ENCODE measurements at regions not wholly inside any gene's neighbourhood (a gene's known extent, or its start where the extent isn't known, plus 50 kb on each side); places are given as distances from the start of the nearest gene placed in this dataset.
"Not testable (repeated sequence)": the region's sequence is repeated elsewhere in the genome, so short reads cannot be mapped to it uniquely, and the experiment has no call there.

DNA sequence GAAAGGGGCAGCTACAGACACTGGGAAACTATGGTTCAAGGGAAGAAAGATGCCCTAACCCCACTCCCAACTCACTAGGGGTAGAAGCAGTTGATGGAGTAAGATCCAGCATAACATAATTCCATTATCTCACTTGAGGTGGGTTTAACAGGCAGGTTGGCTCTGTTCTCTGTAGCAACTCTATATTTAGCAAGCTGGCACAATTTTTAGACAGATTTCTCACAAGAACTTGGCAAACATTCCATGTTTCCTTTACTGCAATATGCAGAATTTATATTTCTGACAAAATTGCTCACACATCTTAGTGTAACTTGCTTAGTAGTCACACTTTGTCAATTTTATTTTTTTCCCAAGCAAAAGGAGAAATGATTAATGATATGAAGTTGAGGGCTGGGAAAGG, 475.4 kb downstream of the RMST start:
- no peak for DNase-seq

DNA sequence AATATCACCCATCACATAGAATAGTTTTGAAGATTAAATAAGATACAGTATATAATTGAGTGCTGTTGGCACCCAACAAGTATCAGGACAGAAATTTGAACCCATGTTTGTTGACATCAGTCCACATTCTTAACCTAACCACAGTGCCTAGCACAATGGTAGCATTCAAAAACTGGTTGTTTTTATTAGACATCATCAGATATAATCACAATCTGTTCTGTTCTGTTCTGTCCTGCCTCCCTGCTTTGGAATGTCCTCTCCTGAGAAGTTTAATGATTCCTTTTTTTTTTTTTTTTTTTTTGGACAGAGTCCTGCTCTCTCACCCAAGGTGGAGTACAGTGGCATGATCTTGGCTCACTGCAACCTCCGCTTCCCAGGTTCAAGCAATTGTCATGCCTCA, 476.6 kb downstream of the RMST start:
- no peak for DNase-seq

DNA sequence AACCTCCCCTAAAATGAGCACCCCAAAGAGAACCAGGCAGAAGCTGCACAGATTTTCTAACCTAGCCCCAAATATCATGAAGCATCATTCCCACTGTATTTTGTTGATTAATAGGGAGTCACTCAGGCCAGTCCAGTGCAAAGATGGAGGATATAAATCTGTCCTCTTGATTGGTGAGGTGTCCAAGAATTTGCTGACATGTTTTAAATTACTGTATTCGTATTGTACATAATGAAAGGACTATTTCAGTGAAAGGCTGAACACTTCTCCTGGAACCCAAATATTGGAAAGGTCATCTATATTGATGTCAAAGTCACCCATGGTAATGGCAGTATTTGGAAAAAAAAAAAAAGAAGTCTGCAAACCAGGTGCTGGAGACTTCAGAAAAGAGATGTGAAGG, 477.5 kb downstream of the RMST start:
- no peak for DNase-seq

DNA sequence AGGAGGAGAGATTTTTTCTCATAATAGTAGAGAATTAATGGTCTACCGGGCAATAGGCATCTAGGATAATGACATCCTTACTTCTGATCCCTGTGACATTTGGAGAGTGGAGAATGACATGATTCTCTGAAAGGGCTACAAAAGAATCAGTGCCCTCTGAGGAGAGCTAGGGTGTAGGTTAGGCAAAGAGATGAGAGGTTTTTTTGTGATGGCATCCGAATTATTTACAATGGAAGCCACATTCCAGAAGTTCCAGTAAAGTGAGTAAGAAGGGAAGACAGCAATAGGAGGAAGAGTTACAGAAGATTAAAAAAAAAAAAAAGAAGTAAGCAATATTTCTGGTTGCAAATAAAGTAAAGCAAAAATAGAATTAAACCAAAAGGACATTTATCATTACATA, 478.0 kb downstream of the RMST start:
- no peak for DNase-seq

DNA sequence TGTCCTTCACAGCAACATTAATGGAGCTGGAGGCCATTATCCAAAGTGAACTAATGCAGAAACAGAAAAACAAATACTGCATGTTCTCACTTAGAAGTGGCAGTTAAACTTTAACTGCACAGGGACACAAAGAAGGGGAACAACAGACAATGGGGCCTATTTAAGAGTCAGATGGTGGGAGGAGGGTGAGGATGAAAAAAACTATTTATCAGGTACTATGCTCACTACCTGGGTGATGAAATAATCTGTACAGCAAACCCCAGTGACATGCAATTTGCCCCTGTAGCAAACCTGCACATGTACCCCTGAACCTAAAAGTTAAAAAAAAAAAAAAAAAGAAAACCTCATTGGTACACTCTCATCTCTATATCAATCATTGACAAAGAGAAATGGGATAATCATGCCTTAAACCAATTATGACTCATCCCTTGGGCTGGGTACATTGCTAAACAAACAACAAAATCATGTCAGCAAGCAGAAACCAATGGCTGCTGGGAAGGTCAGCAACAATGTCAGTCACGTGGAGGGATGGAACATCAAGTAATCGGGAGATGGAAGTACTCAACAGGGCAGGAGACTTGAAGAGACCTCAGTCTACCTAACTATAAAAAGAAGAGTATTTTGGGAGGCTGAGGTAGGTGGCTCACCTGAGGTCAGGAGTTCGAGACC, 479.2 kb downstream of the RMST start:
- no peak for DNase-seq

DNA sequence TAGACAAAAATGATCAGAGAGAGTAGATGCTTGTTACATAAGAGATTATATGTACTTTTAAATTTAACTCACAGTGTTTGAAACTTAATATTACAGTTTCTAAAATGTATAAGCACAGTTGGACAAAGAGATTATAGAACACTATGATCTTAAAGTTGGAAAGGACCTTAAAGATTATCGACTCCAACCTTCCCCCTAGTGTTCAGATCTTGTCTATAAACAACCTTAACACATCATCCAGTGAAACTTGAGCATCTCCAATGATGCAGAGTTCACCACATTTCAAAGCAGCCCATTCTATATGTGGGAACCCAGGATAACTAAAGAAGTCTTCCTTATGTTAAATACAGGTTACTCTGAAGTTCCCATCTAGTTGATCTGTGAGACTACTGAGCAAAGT, 480.8 kb downstream of the RMST start:
- DNase-seq = no peak

DNA sequence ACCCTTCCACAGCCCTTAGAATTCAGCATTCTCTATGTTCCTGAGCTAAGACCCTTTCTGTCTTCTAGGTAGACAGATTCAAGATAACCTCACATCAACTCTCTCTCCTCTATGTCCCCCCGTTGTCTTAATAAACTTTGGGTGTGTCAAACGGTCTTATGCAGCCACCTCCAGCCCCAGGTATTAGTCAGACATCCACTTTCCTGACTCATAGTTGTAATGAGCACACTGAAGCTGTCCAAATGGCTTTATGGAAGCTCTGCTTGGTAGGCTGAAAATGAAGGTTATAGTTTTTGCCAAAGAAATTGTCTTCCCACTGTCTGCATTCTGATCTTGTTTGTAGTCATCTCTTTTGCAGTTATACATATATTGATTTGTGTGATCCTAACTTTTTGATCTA, 482.0 kb downstream of the RMST start:
- DNase-seq = no peak

DNA sequence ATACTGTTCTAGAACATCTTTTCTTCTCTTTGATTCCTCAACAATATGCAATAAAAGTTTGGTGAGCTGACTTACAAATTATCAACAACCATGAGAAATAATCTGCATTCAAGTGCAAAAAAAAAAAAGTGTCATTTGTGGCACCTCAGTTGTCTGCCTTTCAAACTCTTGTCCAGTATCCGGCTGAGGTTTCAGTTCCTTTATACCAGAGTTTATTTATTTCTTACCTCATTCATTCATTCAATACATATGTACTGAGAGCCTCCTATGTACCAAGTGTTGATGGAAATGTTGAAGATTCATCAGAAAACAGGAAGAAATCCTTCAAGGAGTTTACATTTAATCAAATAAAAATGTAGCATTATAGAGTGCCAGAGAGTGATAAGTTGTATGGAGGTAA, 484.1 kb downstream of the RMST start:
- no peak for DNase-seq

DNA sequence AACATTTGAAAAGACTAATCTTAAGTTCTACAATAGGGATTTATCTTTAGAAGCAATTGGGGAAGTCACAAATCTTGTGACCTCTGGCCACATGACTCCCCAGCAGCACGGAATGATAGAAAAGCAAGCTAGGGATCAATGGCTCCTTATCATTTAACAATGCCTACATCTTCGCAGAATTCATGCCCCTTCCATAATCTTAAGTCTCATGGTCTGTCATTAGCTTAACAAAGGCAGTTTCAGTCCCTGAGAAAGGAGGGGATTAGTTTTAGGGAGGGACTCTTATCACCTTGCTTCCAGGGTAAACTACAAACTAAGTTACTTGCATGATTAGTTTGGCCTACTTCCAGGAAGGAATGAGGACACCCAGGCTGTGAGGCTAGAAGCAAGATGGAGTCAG, 486.0 kb downstream of the RMST start:
- DNase-seq = no peak

DNA sequence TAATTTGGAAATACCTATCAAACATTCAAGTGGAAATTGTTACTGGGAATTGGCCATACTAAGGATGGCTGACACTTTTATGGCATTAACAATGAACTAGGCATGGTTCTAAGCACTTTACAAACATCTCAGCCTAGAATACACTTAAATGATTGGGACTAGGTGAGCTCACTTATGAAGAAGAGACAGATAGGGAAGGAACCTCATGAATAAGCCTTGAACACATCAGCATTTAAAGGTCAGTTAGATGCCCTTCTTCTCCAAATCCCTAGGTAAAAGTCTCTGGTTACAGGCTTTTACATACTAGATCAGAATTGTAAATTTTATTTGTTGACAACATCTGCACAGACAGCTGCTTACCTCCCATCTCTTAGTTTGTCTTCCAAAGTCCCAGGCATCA, 488.6 kb downstream of the RMST start:
- no peak for DNase-seq

DNA sequence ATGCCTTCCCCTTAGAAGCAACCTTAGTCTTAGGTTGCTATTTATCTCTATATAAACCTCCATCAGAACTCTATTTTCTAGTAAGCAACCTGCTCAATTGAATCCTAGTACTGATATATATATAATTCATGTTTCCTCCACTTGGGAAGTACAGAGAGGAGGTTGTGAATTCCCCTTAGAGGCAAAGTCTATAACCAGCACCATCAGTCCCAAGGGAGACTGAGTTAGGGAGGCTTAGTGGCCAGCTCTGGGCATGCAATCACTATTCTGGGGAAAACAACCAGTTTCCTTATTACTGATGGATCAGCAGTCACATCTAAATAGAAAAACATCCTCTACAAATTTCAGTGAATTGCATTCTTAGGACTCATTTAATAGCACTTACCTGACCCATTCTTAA, 489.1 kb downstream of the RMST start:
- no peak for DNase-seq

DNA sequence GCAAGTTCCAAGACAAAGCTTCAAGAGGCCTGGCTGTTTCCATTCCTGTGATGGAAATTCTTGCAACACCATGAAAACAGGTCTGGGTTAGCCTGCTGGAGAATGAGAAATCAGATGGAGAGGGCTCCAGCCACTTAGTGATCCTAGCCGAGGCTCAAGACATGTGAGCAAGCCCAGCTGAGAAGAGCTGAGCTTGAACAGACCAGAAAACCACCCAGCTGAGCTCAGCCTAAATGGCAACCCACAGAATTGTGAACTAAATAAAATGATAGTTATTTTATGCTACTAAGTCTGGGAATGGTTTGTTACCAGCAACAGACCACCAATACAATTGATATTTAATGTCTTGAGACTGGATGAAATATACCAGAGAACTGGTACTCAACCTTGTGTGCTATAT, 494.5 kb downstream of the RMST start:
- no peak for DNase-seq

DNA sequence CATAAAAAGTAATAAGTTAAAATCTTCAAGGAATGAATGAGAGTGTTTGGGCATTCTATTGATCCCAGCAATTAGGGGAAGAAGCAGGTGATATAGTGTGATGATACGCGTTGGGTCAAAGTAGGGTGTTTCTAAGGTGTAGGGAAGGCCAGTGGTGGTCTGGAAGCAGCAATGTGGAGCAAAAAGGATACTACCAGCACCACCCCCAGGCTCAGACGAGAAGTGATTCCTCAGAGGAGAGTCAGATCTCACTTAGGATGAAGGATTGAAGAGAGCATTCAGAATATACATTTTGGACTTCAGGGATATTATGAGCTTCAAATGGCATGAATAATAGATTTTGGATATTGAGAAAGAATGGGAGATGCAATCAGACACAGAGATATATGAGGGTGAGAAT, 497.6 kb downstream of the RMST start:
- no peak for DNase-seq

DNA sequence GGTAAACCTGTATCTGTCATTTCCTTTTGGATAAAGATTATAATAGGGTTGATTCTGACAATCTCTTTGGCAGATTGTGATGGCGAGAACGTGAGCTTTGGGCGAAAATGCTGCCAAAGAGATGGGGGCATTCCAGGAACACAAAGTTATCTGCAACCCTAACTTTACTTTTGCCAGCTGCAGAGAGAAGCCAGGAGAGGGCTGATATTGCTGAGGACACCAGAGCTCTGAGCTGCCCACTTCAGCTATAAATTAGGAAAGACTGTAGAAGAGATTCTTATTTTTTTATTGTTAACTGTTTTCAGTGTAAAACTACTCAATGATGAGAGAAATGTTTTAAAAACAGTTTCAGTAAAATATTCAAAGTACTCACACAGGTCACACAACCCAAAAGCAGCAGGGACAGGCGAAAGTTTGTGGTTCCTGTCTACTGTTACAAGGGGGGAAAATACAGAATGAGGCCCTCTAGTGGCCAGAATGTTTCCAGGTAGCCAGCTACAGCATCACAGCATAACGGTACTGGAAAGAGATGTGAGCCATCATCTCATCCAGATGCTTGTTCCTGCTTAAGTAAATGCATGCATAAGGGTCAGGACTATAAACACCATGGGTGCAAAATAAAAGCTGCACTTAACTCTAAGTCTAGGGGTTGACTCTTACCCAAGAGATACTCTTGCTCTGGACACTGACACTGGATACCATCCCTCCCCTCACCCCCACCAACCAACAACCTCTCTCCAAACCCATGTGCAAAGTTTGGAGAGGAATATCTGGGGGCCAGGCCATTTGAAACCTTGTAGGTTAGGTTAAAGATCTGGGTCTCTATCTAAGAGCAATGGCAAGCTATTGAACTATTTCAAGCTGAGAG, 498.4 kb downstream of the RMST start:
- DNase-seq = no peak

DNA sequence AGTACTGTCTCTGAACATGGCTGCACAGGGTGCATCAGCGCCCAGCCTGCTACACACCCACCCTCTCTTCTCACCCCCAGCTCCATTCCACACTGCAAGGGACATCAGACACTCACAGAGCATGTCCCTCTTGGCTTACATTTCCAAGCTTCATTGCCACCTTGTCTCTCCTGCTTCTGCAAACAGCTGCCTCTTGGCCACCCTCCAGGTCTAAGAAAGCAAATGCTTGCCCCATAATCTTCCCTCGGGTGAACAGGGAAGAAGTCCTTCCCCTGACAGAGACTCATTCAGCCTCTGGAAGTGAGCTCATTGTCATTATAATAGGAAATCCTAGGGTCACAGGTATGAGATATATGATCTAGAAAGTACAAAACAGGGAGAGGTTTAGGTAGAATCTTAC, 505.2 kb downstream of the RMST start:
- DNase-seq = peak; percentile 46

DNA sequence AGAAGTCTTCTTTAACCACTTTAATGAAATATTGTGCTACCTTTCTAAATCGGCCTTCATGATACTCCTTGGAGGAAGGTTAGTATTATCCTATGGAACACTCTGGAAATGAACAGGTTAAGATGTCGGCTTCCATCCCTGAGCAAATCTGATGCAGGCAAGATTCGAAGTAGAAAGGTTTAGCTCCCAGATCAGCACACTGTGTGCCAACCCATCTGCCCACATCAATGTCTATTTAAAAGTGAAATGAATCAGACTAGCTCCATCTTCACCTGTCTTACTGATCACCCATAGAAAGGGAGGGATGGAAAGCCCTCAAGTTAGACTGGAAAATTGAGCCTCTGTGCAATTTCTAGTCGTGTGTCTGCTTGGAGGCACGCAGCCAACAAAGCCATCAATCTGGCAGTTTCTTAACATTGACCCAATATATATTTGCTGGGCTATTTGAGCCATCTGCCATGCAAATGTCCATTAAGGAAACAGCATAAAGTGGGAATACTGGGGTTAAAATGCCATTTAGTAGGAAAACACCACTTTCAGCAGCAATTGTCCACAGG, 506.1 kb downstream of the RMST start:
- DNase-seq = peak; percentile 56

DNA sequence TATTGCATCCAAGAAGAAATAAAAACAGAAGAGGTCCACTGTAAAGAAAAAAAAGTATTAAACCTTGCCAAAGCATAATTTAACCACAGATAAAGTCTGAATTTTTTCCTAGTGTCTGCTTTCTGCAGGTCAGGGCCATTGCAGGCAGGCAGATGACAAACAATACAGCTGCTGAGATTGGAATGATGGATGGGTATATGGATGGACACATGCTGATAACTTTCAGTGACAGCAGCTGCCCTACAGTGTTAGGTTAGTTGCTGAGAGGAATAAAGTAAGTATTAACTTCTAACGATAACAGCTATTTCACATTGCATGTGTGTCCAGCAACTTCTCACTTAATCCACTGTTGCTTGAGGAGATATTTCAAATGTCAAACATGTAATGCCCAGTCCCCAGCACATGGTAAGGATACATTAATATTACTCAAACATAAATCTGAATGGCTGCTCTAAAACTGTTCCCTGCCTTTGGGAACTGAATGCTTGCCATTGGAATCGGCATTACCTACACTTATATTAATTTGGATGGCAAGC, 515.3 kb downstream of the RMST start:
- no peak for DNase-seq

DNA sequence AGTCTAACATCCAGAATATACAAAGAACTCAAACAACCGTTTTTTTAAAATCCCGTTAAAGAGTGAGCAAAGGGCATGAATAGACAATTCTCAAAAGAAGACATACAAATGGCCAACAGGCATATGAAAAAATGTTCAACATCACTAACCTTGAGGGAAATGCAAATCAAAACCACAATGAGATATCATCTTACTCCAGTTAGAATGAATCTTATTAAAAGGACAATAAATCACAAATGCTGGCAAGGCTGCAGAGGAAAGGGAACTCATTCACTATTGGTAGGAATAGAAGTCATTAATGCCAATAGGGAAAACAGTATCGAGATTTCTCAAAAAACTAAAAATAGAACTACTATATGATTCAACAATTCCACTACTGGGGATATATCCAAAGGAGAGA, 520.1 kb downstream of the RMST start:
- DNase-seq = no peak

DNA sequence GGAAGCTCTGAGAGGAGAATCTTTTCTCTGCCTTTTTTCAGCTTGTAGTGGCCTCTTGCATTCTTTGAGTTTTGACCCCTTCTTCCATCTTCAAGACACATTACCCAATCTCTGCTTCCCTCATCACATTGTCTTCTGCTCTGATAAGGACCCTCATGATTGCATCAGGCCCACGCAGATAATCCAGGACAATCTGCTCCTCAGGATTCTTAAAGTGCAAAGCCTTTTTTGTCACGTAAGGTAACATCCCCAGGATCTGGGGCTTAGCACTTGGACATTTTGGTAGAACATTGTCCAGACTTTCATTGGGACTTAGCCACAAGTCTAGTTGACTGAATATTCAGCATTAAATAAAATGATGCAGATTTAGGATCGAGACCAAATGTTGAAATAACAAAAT, 521.2 kb downstream of the RMST start:
- DNase-seq = no peak

DNA sequence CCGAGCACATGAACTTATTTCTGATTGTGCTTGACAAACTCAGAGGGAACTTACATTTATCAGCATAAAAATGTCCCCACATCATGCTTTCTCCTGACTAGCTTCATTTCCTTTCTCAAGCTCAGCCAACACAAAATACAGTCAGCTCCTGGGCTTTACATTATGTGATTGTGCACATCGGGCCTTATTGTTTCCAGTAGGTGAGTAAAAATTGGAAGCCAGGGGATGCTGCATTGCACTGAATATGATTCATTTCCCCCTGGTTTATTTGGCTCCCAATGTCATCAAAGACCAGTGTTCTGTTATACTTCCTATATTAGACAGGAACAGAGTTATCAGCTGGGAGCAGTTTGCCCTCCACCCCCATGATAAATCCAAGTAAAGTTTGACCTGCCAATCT, 521.8 kb downstream of the RMST start:
- no peak for DNase-seq

DNA sequence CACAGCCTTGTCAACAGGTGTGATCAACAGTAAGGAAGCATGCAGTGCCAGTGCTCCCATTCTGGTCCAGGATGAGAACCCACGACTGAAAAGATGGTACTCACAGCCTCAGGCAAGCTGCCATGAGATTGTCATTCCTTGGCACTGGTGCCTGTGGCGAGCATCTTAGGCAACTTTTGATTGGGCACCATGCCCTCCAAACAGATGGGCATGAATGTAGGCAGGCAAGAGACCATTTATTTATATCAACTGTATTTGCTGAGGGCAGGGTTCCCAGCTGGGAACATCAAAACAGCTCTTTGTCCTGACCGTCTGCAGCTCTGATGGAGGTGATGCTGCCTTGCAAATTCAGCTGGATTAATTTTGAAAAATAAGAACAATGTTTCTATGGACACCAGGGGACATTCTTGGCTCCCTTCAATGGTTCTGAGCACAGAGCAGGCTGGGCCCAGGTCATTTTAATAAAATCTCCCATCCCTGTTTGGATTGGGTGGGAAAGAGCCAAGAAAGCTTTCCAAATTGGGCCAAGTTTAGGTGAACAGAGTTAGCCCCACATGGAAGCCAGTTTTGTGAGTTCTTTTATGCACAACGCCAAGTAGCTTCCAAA, 522.5 kb downstream of the RMST start:
- no peak for DNase-seq

DNA sequence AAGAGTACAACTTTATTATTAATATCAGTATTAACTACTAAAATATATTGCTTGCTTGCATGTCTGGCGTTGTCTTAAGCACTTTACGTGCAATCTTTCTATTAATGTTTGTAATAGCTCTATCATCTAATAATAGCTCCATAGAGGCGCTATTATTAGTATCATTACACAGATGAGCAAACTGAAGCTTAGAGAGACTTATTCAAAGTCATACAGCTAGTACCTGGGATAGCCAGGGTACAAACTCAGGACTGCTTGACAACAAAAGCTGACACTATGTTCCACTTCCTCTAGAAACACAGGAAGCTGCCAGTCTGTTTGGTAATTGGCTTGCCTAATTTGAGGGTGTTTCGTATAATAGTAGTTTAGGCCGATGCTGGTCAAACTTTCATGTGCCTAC, 523.2 kb downstream of the RMST start:
- no peak for DNase-seq

DNA sequence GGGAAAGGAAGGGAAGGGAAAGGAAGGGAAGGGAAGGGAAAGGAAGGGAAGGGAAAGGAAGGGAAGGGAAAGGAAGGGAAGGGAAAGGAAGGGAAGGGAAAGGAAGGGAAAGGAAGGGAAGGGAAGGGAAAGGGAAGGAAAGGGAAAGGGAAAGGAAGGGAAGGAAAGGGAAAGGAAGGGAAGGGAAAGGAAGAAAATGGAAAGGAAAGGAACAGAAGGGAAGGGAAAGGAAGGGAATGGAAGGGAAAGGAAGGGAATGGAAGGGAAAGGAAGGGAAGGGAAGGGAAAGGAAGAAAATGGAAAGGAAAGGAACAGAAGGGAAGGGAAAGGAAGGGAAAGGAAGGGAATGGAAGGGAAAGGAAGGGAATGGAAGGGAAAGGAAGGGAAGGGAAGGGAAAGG, 526.0 kb downstream of the RMST start:
- not testable (repeated sequence) for DNase-seq
